NCI-H1092 treated with DMSO at 0.1 percent for 48 hours (cell line): ENCODE measurements at regions not wholly inside any gene's neighbourhood (a gene's known extent, or its start where the extent isn't known, plus 50 kb on each side); places are given as distances from the start of the nearest gene placed in this dataset.

ENCODE experiments used
- DNase-seq: peaks from one replicate; lab custom pipeline; 2025; lab: John Stamatoyannopoulos, UW

- no peak for DNase-seq
Measured at GRCh38 chr2:217037353-217037752, 177.5 kb upstream of the TNP1 start.

GRCh38 chr2:217035967-217036366 is 176.1 kb upstream of the TNP1 start:
- DNase-seq = no peak

GRCh38 chr2:217033186-217033585 is 173.3 kb upstream of the TNP1 start:
- DNase-seq = no peak

- no peak for DNase-seq
Measured at GRCh38 chr2:217031445-217031844, 171.6 kb upstream of the TNP1 start.

GRCh38 chr2:217030081-217030480 is 170.2 kb upstream of the TNP1 start:
- no peak for DNase-seq

- no peak for DNase-seq
Measured at GRCh38 chr2:217028128-217028527, 168.3 kb upstream of the TNP1 start.

- no peak for DNase-seq
Measured at GRCh38 chr2:217027414-217027813, 167.6 kb upstream of the TNP1 start.

GRCh38 chr2:217026569-217026968 is 166.7 kb upstream of the TNP1 start:
- no peak for DNase-seq

- no peak for DNase-seq
Measured at GRCh38 chr2:217026161-217026560, 166.3 kb upstream of the TNP1 start.

- DNase-seq = no peak
Measured at GRCh38 chr2:217023611-217024010, 163.7 kb upstream of the TNP1 start.

GRCh38 chr2:217017456-217018252 is 157.8 kb upstream of the TNP1 start:
- DNase-seq = no peak

GRCh38 chr2:217016796-217017419 is 157.0 kb upstream of the TNP1 start:
- no peak for DNase-seq

- no peak for DNase-seq
Measured at GRCh38 chr2:217014328-217015105, 154.7 kb upstream of the TNP1 start.

- no peak for DNase-seq
Measured at GRCh38 chr2:217013926-217014325, 154.1 kb upstream of the TNP1 start.

GRCh38 chr2:217011576-217011975 is 151.7 kb upstream of the TNP1 start:
- DNase-seq = no peak

- DNase-seq = no peak
Measured at GRCh38 chr2:217010173-217010572, 150.3 kb upstream of the TNP1 start.

- DNase-seq = no peak
Measured at GRCh38 chr2:217008794-217009193, 148.9 kb upstream of the TNP1 start.

GRCh38 chr2:217006217-217006616 is 146.4 kb upstream of the TNP1 start:
- no peak for DNase-seq

- no peak for DNase-seq
Measured at GRCh38 chr2:217004656-217005055, 144.8 kb upstream of the TNP1 start.

GRCh38 chr2:217001740-217002139 is 141.9 kb upstream of the TNP1 start:
- DNase-seq = no peak

GRCh38 chr2:217000406-217000805 is 140.5 kb upstream of the TNP1 start:
- no peak for DNase-seq

- no peak for DNase-seq
Measured at GRCh38 chr2:216996279-216996845, 136.5 kb upstream of the TNP1 start.
